Dendritic cell treated with granulocyte-macrophage colony-stimulating factor and Interleukin-4, amounts not matched to agents 40 ng/mL and 50 ng/mL, for 4 days (primary cell): ENCODE measurements at regions not wholly inside any gene's neighbourhood (a gene's known extent, or its start where the extent isn't known, plus 50 kb on each side); places are given as distances from the start of the nearest gene placed in this dataset.
"Not testable (repeated sequence)": the region's sequence is repeated elsewhere in the genome, so short reads cannot be mapped to it uniquely, and the experiment has no call there.

Experiments used
- H3K27ac Mint-ChIP-seq: one replicate; pipeline ENCODE4 v1.8.0; 2022; ENCODE audit warnings: mild to moderate bottlenecking, mixed read lengths
- H3K27me3 Mint-ChIP-seq: one replicate; pipeline ENCODE4 v1.8.0; 2022; ENCODE audit warnings: mild to moderate bottlenecking, mixed read lengths
- H3K36me3 Mint-ChIP-seq: one replicate; pipeline ENCODE4 v1.8.0; 2022; ENCODE audit warnings: low read depth, mixed read lengths
- H3K4me1 Mint-ChIP-seq: one replicate; pipeline ENCODE4 v1.8.0; 2022; ENCODE audit warnings: low read depth, mixed read lengths
- H3K4me3 Mint-ChIP-seq: one replicate; pipeline ENCODE4 v1.8.0; 2022; ENCODE audit warnings: mild to moderate bottlenecking, moderate library complexity, mixed read lengths
- H3K9me3 Mint-ChIP-seq: one replicate; pipeline ENCODE4 v1.8.0; 2022; ENCODE audit warnings: mixed read lengths
- intact Hi-C: fragments of 100-400 bp; cut with micrococcal nuclease; formaldehyde crosslinking; loops from one replicate; pipeline ENCODE4 v1.15.0; 2022

DNA sequence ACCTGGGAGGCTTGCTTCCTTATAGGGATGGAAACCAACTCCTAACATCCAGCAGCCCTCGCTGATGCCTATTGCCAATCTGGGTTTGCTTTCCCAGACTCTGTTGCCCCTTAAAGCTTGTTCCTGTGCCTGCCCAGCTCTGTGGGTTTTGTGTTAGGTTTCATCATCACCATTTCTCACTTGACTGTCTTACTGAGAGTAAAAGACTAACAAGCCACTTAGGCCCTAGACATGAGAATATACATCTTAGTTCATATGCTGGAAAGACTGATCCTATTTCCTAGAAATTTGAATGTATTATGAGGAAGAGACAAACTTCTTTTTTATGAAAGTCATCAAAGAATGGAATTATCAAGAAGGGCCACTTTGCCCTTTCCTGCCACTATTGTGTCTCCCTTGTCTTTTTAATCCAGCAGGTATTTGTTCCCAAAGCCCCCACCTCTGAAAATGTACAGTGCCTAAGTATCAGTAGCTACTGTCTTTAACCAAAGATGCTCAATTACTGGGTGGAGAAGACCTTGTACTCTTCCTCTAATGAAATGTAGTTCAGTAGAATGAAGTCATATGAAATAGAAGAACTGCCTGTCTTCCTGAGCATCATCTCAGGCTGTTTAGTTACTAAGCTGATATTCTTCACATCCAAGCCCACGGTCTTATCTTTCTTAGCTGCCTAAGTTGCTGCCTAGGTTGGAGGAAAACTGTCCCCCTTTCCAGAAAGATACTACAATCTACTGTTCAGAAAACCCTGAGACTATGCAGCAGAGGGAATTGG lies 59.8 kb upstream of the ZPLD1 start:
- Mint-ChIP-seq H3K36me3 (no peaks in the 10 kb centered on the region), H3K27ac (no peak overlapping the region), H3K4me1 (no peaks in the 10 kb centered on the region), H3K9me3 (no peaks in the 10 kb centered on the region), H3K4me3 (no peak overlapping the region), H3K27me3 (no peaks in the 10 kb centered on the region)
- intact Hi-C loops = no loop called here

GRCh38 chr3:102378216-102378615 lies 56.6 kb upstream of the ZPLD1 start:
- intact Hi-C loops = no loop called here
- H3K27me3 Mint-ChIP-seq = no peaks in the 10 kb centered on the region
- no peaks in the 10 kb centered on the region for H3K4me1 Mint-ChIP-seq
- H3K4me3 Mint-ChIP-seq = no peak overlapping the region
- no peak overlapping the region for H3K27ac Mint-ChIP-seq
- H3K36me3 Mint-ChIP-seq = no peaks in the 10 kb centered on the region
- no peaks in the 10 kb centered on the region for H3K9me3 Mint-ChIP-seq

DNA sequence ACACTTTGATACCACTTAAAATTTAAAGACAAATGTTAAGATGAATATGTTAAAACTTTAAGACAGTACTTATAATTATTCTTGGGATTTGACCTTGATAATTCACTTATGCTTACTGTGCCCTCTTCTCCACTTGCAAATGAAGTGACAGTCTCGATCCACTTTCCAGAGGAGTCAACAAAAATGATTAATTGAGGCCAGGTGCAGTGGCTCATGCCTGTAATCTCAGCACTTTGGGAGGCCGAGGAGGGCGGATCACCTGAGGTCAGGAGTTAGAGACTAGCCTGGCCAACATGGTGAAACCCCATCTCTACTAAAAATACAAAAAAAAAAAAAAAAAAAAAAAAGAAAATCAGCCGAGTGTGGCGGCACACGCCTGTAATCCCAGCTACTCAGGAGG lies 52.6 kb upstream of the ZPLD1 start:
- intact Hi-C loops, H3K4me3 Mint-ChIP-seq, H3K36me3 Mint-ChIP-seq, H3K27me3 Mint-ChIP-seq, H3K27ac Mint-ChIP-seq, H3K4me1 Mint-ChIP-seq, H3K9me3 Mint-ChIP-seq: not testable (repeated sequence)
